Stromal cell of bone marrow (primary cell): ENCODE measurements at regions not wholly inside any gene's neighbourhood (a gene's known extent, or its start where the extent isn't known, plus 50 kb on each side); places are given as distances from the start of the nearest gene placed in this dataset.

Source experiments
- DNase-seq: peaks from one replicate; pipeline ENCODE4 v3.0.0-alpha.2; 2012; ENCODE audit warnings: low read depth

- DNase-seq: no peak
These were observed 61.1 kb downstream of the SPATA31C2 start for GRCh38 chr9:88077071-88077617.

GRCh38 chr9:88076286-88077070, 61.8 kb downstream of the SPATA31C2 start:
- DNase-seq: peak; percentile 21

GRCh38 chr9:88075966-88076285, 62.3 kb downstream of the SPATA31C2 start:
- DNase-seq: no peak

- DNase-seq: no peak
These were observed 62.8 kb downstream of the SPATA31C2 start for GRCh38 chr9:88075506-88075905.

- no peak for DNase-seq
These were observed 63.3 kb downstream of the SPATA31C2 start for GRCh38 chr9:88074931-88075330.

- no peak for DNase-seq
These were observed 65.4 kb downstream of the SPATA31C2 start for GRCh38 chr9:88072831-88073375.

GRCh38 chr9:88071331-88071730, 66.9 kb downstream of the SPATA31C2 start:
- DNase-seq: no peak

- no peak for DNase-seq
These were observed 72.7 kb downstream of the SPATA31C2 start for GRCh38 chr9:88065619-88066018.

GRCh38 chr9:88064554-88064953, 73.7 kb downstream of the SPATA31C2 start:
- DNase-seq: no peak

GRCh38 chr9:88060746-88061145, 77.5 kb downstream of the SPATA31C2 start:
- no peak for DNase-seq

GRCh38 chr9:88059469-88059868, 78.8 kb downstream of the SPATA31C2 start:
- no peak for DNase-seq

GRCh38 chr9:88056876-88057275, 81.4 kb downstream of the SPATA31C2 start:
- no peak for DNase-seq

- DNase-seq: no peak
These were observed 79.6 kb upstream of the CDK20 start for GRCh38 chr9:88053856-88054501.

- no peak for DNase-seq
These were observed 78.1 kb upstream of the CDK20 start for GRCh38 chr9:88052321-88052965.

- DNase-seq: no peak
These were observed 76.8 kb upstream of the CDK20 start for GRCh38 chr9:88051138-88051537.

- DNase-seq: no peak
These were observed 75.5 kb upstream of the CDK20 start for GRCh38 chr9:88049677-88050307.

GRCh38 chr9:88046542-88046941, 72.2 kb upstream of the CDK20 start:
- no peak for DNase-seq

- DNase-seq: no peak
These were observed 71.4 kb upstream of the CDK20 start for GRCh38 chr9:88045686-88046085.

GRCh38 chr9:88044200-88044599, 69.9 kb upstream of the CDK20 start:
- no peak for DNase-seq

GRCh38 chr9:88043647-88044046, 69.3 kb upstream of the CDK20 start:
- DNase-seq: no peak

GRCh38 chr9:88041447-88041846, 67.1 kb upstream of the CDK20 start:
- no peak for DNase-seq

GRCh38 chr9:88037285-88037845, 63.0 kb upstream of the CDK20 start:
- no peak for DNase-seq
